ENCODE measurements at regions not wholly inside any gene's neighbourhood (a gene's known extent, or its start where the extent isn't known, plus 50 kb on each side); places are given as distances from the start of the nearest gene placed in this dataset.
"Not testable (repeated sequence)": the region's sequence is repeated elsewhere in the genome, so short reads cannot be mapped to it uniquely, and the experiment has no call there.

GRCh38 chr20:60785301-60785700 lies 466.8 kb upstream of the CDH4 start:
- no peak for DNase-seq

GRCh38 chr20:60785785-60786184 lies 466.3 kb upstream of the CDH4 start:
- no peak for DNase-seq

GRCh38 chr20:60786686-60787217 lies 465.3 kb upstream of the CDH4 start:
- DNase-seq = no peak

- DNase-seq = no peak
These were observed 464.8 kb upstream of the CDH4 start for GRCh38 chr20:60787276-60787675.

GRCh38 chr20:60788070-60788469 lies 464.0 kb upstream of the CDH4 start:
- DNase-seq = no peak

- no peak for DNase-seq
These were observed 462.7 kb upstream of the CDH4 start for GRCh38 chr20:60789399-60789798.

GRCh38 chr20:60790339-60790738 lies 461.7 kb upstream of the CDH4 start:
- not testable (repeated sequence) for DNase-seq

- no peak for DNase-seq
These were observed 460.2 kb upstream of the CDH4 start for GRCh38 chr20:60791823-60792222.

GRCh38 chr20:60792941-60793340 lies 459.1 kb upstream of the CDH4 start:
- DNase-seq = no peak

GRCh38 chr20:60794674-60795073 lies 457.4 kb upstream of the CDH4 start:
- DNase-seq = no peak

- no peak for DNase-seq
These were observed 456.4 kb upstream of the CDH4 start for GRCh38 chr20:60795651-60796050.

- no peak for DNase-seq
These were observed 451.9 kb upstream of the CDH4 start for GRCh38 chr20:60800185-60800584.

- no peak for DNase-seq
These were observed 449.4 kb upstream of the CDH4 start for GRCh38 chr20:60802676-60803075.

GRCh38 chr20:60803335-60804055 lies 448.6 kb upstream of the CDH4 start:
- DNase-seq = no peak

- no peak for DNase-seq
These were observed 447.7 kb upstream of the CDH4 start for GRCh38 chr20:60804240-60804917.

GRCh38 chr20:60804918-60805630 lies 447.0 kb upstream of the CDH4 start:
- DNase-seq = no peak

- DNase-seq = no peak
These were observed 445.7 kb upstream of the CDH4 start for GRCh38 chr20:60806354-60806753.

- DNase-seq = no peak
These were observed 445.2 kb upstream of the CDH4 start for GRCh38 chr20:60806824-60807223.

- DNase-seq = no peak
These were observed 443.9 kb upstream of the CDH4 start for GRCh38 chr20:60808003-60808672.

- no peak for DNase-seq
These were observed 443.4 kb upstream of the CDH4 start for GRCh38 chr20:60808701-60809100.

- no peak for DNase-seq
These were observed 441.5 kb upstream of the CDH4 start for GRCh38 chr20:60810561-60810960.

GRCh38 chr20:60812561-60812960 lies 439.5 kb upstream of the CDH4 start:
- no peak for DNase-seq

- no peak for DNase-seq
These were observed 439.0 kb upstream of the CDH4 start for GRCh38 chr20:60813066-60813465.
